ENCODE measurements at regions not wholly inside any gene's neighbourhood (a gene's known extent, or its start where the extent isn't known, plus 50 kb on each side); places are given as distances from the start of the nearest gene placed in this dataset.

GRCh38 chr10:20632696-20633095 is 264.4 kb downstream of the NEBL start:
- no peaks in the 10 kb centered on the region for H3K9me3 ChIP-seq (ENCODE audit: control insufficient read depth in 2 of 2, low read length in 2 of 2)

DNA sequence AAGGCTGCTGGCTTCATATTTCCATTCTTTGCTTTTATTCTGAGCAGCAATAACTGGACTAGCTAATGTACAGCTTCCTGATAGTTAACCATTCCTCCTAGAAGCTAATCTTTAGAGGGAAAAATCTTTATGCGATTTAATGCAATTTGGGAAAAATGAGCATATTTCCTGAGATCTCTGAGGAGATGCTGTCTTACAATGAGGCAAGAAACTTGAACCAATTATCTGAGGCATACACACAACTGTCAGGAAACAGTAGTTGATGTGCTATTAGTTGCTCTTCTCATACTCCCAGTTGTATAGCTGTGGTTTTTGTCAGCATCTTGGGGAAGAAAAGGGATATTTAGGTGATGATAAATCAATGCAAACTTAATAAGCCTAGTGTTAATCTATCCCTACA is 265.9 kb downstream of the NEBL start:
- no peak overlapping the region for H3K4me3 ChIP-seq (ENCODE audit: low read length in 2 of 2)
- H3K27me3 ChIP-seq (ENCODE audit: control insufficient read depth in 1 of 2, insufficient read depth in 2 of 2, low read length in 2 of 2): no peaks in the 10 kb centered on the region
- H3K4me1 ChIP-seq (ENCODE audit: control insufficient read depth, insufficient read depth, low read length): peaks cover 3% of the 10 kb centered on the region
- no peak overlapping the region for H3K9ac ChIP-seq (ENCODE audit: low read length in 2 of 2)
- no peaks in the 10 kb centered on the region for H3K36me3 ChIP-seq (ENCODE audit: control insufficient read depth in 2 of 2, insufficient read depth in 2 of 2, low read length in 2 of 2)
- H3K27ac ChIP-seq (ENCODE audit: low read length): no peak overlapping the region
- no peaks in the 10 kb centered on the region for H3K9me3 ChIP-seq (ENCODE audit: control insufficient read depth in 2 of 2, low read length in 2 of 2)

More at GRCh38 chr10:20632696-20633095, 264.4 kb downstream of the NEBL start:
- no peak overlapping the region for H3K9ac ChIP-seq (ENCODE audit: low read length in 2 of 2)
- H3K27me3 ChIP-seq (ENCODE audit: control insufficient read depth in 1 of 2, insufficient read depth in 2 of 2, low read length in 2 of 2): no peaks in the 10 kb centered on the region
- no peak overlapping the region for H3K27ac ChIP-seq (ENCODE audit: low read length)
- no peak overlapping the region for H3K4me3 ChIP-seq (ENCODE audit: low read length in 2 of 2)
- H3K36me3 ChIP-seq (ENCODE audit: control insufficient read depth in 2 of 2, insufficient read depth in 2 of 2, low read length in 2 of 2): no peaks in the 10 kb centered on the region
- H3K4me1 ChIP-seq (ENCODE audit: control insufficient read depth, insufficient read depth, low read length): peaks cover 3% of the 10 kb centered on the region

- H3K36me3 ChIP-seq (ENCODE audit: control insufficient read depth in 2 of 2, insufficient read depth in 2 of 2, low read length in 2 of 2): no peaks in the 10 kb centered on the region
- H3K9ac ChIP-seq (ENCODE audit: low read length in 2 of 2): no peak overlapping the region
- H3K9me3 ChIP-seq (ENCODE audit: control insufficient read depth in 2 of 2, low read length in 2 of 2): no peaks in the 10 kb centered on the region
Observed at GRCh38 chr10:20630092-20630643, 266.9 kb downstream of the NEBL start.

DNA sequence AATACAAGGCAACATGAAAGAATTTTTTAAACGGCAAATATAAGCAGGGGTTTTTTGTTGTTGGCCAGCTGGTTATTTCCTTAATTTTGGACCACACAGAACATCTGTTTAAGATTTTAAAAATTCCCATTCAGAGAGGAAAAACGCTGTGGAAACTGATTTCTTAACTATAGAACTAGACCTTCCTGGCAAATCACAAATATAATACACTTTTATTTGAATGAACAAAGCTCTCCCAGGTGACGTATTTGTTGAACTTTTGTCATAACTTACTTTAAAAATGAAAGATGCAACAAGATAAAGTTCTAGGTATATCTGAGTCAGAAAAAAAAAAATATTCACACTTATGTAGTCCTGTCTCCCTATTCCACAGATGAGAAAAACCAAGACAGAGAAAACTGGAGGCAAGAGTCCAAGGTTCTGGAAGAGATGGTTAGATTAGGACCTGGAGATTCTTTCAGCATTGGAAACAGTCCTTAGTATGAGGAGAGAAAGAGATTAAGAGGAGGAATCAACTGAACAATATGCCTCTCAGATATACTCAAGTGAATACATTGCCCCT is 269.1 kb downstream of the NEBL start:
- Histone ChIP-seq H3K9me3 (ENCODE audit: control insufficient read depth in 2 of 2, low read length in 2 of 2) (no peaks in the 10 kb centered on the region), H3K4me1 (ENCODE audit: control insufficient read depth, insufficient read depth, low read length) (no peaks in the 10 kb centered on the region), H3K27me3 (ENCODE audit: control insufficient read depth in 1 of 2, insufficient read depth in 2 of 2, low read length in 2 of 2) (no peaks in the 10 kb centered on the region)

More at GRCh38 chr10:20630092-20630643, 266.9 kb downstream of the NEBL start:
- H3K4me1 ChIP-seq (ENCODE audit: control insufficient read depth, insufficient read depth, low read length): no peaks in the 10 kb centered on the region
- H3K27me3 ChIP-seq (ENCODE audit: control insufficient read depth in 1 of 2, insufficient read depth in 2 of 2, low read length in 2 of 2): no peaks in the 10 kb centered on the region
- no peak overlapping the region for H3K27ac ChIP-seq (ENCODE audit: low read length)
- H3K4me3 ChIP-seq (ENCODE audit: low read length in 2 of 2): no peak overlapping the region

GRCh38 chr10:20627087-20627486 is 270.0 kb downstream of the NEBL start:
- no peak overlapping the region for H3K9ac ChIP-seq (ENCODE audit: low read length in 2 of 2)
- H3K36me3 ChIP-seq (ENCODE audit: control insufficient read depth in 2 of 2, insufficient read depth in 2 of 2, low read length in 2 of 2): no peaks in the 10 kb centered on the region
- H3K4me1 ChIP-seq (ENCODE audit: control insufficient read depth, insufficient read depth, low read length): no peaks in the 10 kb centered on the region
- H3K4me3 ChIP-seq (ENCODE audit: low read length in 2 of 2): no peak overlapping the region
- no peaks in the 10 kb centered on the region for H3K9me3 ChIP-seq (ENCODE audit: control insufficient read depth in 2 of 2, low read length in 2 of 2)
- H3K27me3 ChIP-seq (ENCODE audit: control insufficient read depth in 1 of 2, insufficient read depth in 2 of 2, low read length in 2 of 2): no peaks in the 10 kb centered on the region
- no peak overlapping the region for H3K27ac ChIP-seq (ENCODE audit: low read length)

More for the DNA sequence above, 269.1 kb downstream of the NEBL start:
- Histone ChIP-seq H3K4me3 (ENCODE audit: low read length in 2 of 2) (no peak overlapping the region), H3K9ac (ENCODE audit: low read length in 2 of 2) (no peak overlapping the region), H3K27ac (ENCODE audit: low read length) (no peak overlapping the region), H3K36me3 (ENCODE audit: control insufficient read depth in 2 of 2, insufficient read depth in 2 of 2, low read length in 2 of 2) (no peaks in the 10 kb centered on the region)

- no peaks in the 10 kb centered on the region for H3K9me3 ChIP-seq (ENCODE audit: control insufficient read depth in 2 of 2, low read length in 2 of 2)
- no peak overlapping the region for H3K4me3 ChIP-seq (ENCODE audit: low read length in 2 of 2)
- H3K9ac ChIP-seq (ENCODE audit: low read length in 2 of 2): no peak overlapping the region
- no peaks in the 10 kb centered on the region for H3K36me3 ChIP-seq (ENCODE audit: control insufficient read depth in 2 of 2, insufficient read depth in 2 of 2, low read length in 2 of 2)
- H3K27me3 ChIP-seq (ENCODE audit: control insufficient read depth in 1 of 2, insufficient read depth in 2 of 2, low read length in 2 of 2): no peaks in the 10 kb centered on the region
- no peaks in the 10 kb centered on the region for H3K4me1 ChIP-seq (ENCODE audit: control insufficient read depth, insufficient read depth, low read length)
- H3K27ac ChIP-seq (ENCODE audit: low read length): no peak overlapping the region
Observed at GRCh38 chr10:20625868-20626267, 271.2 kb downstream of the NEBL start.

- H3K4me1 ChIP-seq (ENCODE audit: control insufficient read depth, insufficient read depth, low read length): no peaks in the 10 kb centered on the region
- no peak overlapping the region for H3K4me3 ChIP-seq (ENCODE audit: low read length in 2 of 2)
- no peak overlapping the region for H3K9ac ChIP-seq (ENCODE audit: low read length in 2 of 2)
- no peak overlapping the region for H3K27ac ChIP-seq (ENCODE audit: low read length)
- H3K36me3 ChIP-seq (ENCODE audit: control insufficient read depth in 2 of 2, insufficient read depth in 2 of 2, low read length in 2 of 2): no peaks in the 10 kb centered on the region
- no peaks in the 10 kb centered on the region for H3K9me3 ChIP-seq (ENCODE audit: control insufficient read depth in 2 of 2, low read length in 2 of 2)
- H3K27me3 ChIP-seq (ENCODE audit: control insufficient read depth in 1 of 2, insufficient read depth in 2 of 2, low read length in 2 of 2): no peaks in the 10 kb centered on the region
Observed at GRCh38 chr10:20624642-20625041, 272.5 kb downstream of the NEBL start.

DNA sequence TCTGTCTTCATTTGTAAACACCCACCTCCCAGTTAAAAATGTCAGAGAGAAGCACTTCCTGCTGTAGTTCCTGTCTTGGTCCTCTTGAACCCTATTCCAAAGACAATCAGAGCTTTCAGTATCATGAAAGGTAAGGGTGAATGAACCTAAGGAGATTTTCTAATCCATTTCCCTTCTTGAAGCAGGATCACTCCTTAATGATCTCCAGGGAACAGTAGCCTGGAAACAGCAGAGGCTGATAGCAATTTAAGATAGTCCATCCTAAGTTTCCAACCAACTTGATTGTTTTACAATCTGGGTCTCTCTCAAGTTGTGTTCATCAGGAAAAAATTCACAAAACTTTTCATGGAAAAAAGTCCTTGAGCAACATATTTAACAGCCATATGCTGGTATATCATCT is 273.6 kb downstream of the NEBL start:
- no peak overlapping the region for H3K27ac ChIP-seq (ENCODE audit: low read length)
- H3K9me3 ChIP-seq (ENCODE audit: control insufficient read depth in 2 of 2, low read length in 2 of 2): no peaks in the 10 kb centered on the region
- H3K4me3 ChIP-seq (ENCODE audit: low read length in 2 of 2): no peak overlapping the region
- H3K36me3 ChIP-seq (ENCODE audit: control insufficient read depth in 2 of 2, insufficient read depth in 2 of 2, low read length in 2 of 2): no peaks in the 10 kb centered on the region
- H3K27me3 ChIP-seq (ENCODE audit: control insufficient read depth in 1 of 2, insufficient read depth in 2 of 2, low read length in 2 of 2): no peaks in the 10 kb centered on the region
- H3K9ac ChIP-seq (ENCODE audit: low read length in 2 of 2): no peak overlapping the region
- H3K4me1 ChIP-seq (ENCODE audit: control insufficient read depth, insufficient read depth, low read length): no peaks in the 10 kb centered on the region

DNA sequence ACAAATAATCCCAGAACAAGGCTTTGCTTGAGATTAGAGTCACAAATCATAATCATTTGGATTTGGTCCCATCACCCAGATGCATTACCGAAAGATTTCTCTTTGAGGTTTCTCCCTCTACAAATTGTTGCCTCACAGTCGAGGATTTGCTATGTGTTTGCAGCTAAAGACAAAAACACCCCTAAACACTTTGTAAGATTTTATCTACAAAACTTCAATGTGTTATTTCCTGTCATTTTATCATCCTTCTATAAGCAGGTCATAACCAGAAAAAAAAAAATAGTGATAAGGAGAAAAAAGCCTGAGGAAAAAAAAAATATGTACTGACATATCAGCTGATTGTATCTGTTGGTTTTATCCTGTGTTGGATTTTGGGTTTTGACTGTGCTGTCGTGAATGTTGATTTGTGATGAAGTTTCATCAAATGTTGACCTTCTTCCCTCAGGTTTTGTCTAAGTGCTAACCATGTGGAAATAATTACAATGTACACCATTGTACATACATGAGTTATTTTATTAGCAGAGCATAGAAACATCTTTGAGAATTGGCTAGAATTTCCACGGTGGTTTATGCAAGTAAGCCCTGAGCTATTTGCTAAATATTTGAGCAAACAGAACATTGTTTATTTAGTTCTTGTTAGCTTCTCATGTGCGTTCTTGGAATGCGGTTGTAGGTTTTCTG is 274.4 kb downstream of the NEBL start:
- Histone ChIP-seq H3K9ac (ENCODE audit: low read length in 2 of 2) (no peak overlapping the region), H3K9me3 (ENCODE audit: control insufficient read depth in 2 of 2, low read length in 2 of 2) (no peaks in the 10 kb centered on the region), H3K36me3 (ENCODE audit: control insufficient read depth in 2 of 2, insufficient read depth in 2 of 2, low read length in 2 of 2) (no peaks in the 10 kb centered on the region), H3K4me1 (ENCODE audit: control insufficient read depth, insufficient read depth, low read length) (no peaks in the 10 kb centered on the region), H3K4me3 (ENCODE audit: low read length in 2 of 2) (no peak overlapping the region), H3K27me3 (ENCODE audit: control insufficient read depth in 1 of 2, insufficient read depth in 2 of 2, low read length in 2 of 2) (no peaks in the 10 kb centered on the region), H3K27ac (ENCODE audit: low read length) (no peak overlapping the region)

DNA sequence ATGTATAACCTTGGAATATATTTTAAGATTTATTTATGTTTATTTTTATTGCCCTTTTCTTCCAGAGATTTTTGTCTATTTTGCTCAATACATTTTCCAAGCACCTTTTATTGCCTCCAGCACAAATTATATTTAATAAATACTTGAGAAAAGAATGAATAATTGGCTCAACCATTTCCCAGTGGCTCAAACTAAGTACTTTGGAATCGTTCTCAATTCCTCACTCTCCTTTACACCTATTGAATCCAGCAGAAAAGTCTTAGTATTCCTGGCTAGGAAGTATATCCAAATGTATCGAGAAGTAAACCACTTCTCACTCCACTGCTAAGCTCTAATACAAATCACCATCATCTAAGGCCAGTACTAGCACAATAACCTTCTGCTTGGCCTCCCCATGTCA is 276.1 kb downstream of the NEBL start:
- Histone ChIP-seq H3K9me3 (ENCODE audit: control insufficient read depth in 2 of 2, low read length in 2 of 2) (no peaks in the 10 kb centered on the region), H3K27me3 (ENCODE audit: control insufficient read depth in 1 of 2, insufficient read depth in 2 of 2, low read length in 2 of 2) (no peaks in the 10 kb centered on the region), H3K4me3 (ENCODE audit: low read length in 2 of 2) (no peak overlapping the region), H3K27ac (ENCODE audit: low read length) (no peak overlapping the region), H3K36me3 (ENCODE audit: control insufficient read depth in 2 of 2, insufficient read depth in 2 of 2, low read length in 2 of 2) (no peaks in the 10 kb centered on the region), H3K9ac (ENCODE audit: low read length in 2 of 2) (no peak overlapping the region), H3K4me1 (ENCODE audit: control insufficient read depth, insufficient read depth, low read length) (no peaks in the 10 kb centered on the region)

DNA sequence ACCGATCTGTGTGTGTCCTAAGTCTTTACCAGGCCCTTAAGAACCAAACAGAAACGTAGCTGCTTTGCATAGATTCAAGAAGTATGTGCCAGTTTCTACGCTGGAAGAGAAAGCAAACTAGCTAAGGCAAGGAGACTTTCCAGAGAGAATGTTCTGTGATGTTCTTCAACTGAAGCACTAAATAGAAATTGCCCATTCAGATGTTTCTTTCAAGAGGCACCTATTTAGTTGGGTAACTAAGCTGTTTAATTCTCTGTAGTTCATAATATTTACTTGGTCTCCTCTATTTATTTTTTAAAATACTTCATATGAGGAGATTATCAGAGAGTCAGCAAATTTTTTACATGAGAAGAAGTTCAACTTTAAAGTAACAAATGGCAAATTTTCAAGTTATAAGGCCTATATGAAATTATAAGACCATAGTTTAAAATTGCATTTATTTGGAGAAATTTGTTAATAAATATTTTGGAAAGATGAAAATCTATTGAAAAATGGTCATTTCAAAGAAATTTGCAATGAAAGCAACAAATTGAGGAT is 279.0 kb downstream of the NEBL start:
- H3K27ac ChIP-seq (ENCODE audit: low read length): no peak overlapping the region
- no peaks in the 10 kb centered on the region for H3K27me3 ChIP-seq (ENCODE audit: control insufficient read depth in 1 of 2, insufficient read depth in 2 of 2, low read length in 2 of 2)
- H3K4me3 ChIP-seq (ENCODE audit: low read length in 2 of 2): no peak overlapping the region
- H3K36me3 ChIP-seq (ENCODE audit: control insufficient read depth in 2 of 2, insufficient read depth in 2 of 2, low read length in 2 of 2): no peaks in the 10 kb centered on the region
- H3K9me3 ChIP-seq (ENCODE audit: control insufficient read depth in 2 of 2, low read length in 2 of 2): no peaks in the 10 kb centered on the region
- H3K9ac ChIP-seq (ENCODE audit: low read length in 2 of 2): no peak overlapping the region
- no peaks in the 10 kb centered on the region for H3K4me1 ChIP-seq (ENCODE audit: control insufficient read depth, insufficient read depth, low read length)

Data from stomach smooth muscle (tissue), 2 donors.